GM12878 (cell line): ENCODE measurements at regions not wholly inside any gene's neighbourhood (a gene's known extent, or its start where the extent isn't known, plus 50 kb on each side); places are given as distances from the start of the nearest gene placed in this dataset.

Source experiments
- ATAC-seq: fragments of 200-7000 bp; cut with Tn5 transposase; 3 replicates; pipeline ENCODE4 v1.9.1; 2020; ENCODE audit warnings: mild to moderate bottlenecking, moderate library complexity
- BruUV-seq: library from RNA; stranded (reverse); fragments of 400-500 nt; replicated peaks from 2 replicates; lab custom pipeline; 2021; lab: Mats Ljungman, UMichigan
- CTCF ChIA-PET: fragments of 300-600 bp; sonication (Branson Sonifier 250); formaldehyde crosslinking; extraction: SDS; loops from one replicate; lab custom pipeline; 2021; ENCODE audit warnings: inconsistent platforms; lab: Yijun Ruan, JAX
- POLR2A ChIA-PET: fragments of 350-600 bp; formaldehyde crosslinking; extraction: SDS; loops from one replicate; lab custom pipeline; 2021; ENCODE audit warnings: inconsistent platforms; lab: Charles Lee
- RAD21 ChIA-PET: fragments of 300-600 bp; sonication (Branson Sonifier 250); formaldehyde crosslinking; loops from one replicate; lab custom pipeline; 2023; ENCODE audit warnings: antibody characterized with exemption; ENCODE audit not compliant: unreplicated experiment; lab: Charles Lee
- SMC1A ChIA-PET: fragments of 300-600 bp; sonication (Branson Sonifier 250); formaldehyde crosslinking; loops from one replicate; lab custom pipeline; 2023; ENCODE audit not compliant: unreplicated experiment, uncharacterized antibody; lab: Charles Lee
- DNase-seq: peaks from one replicate; pipeline ENCODE4 v3.0.0-alpha.2; 2011; ENCODE audit warnings: low read depth, low spot score
- FAIRE-seq: peaks from 3 replicates; lab custom pipeline; 2011; peaks lifted over from hg19 to GRCh38; lab: Jason Lieb, UNC
- H2AFZ ChIP-seq: 2 replicates; pipeline ENCODE4 v1.6.0; 2011; ENCODE audit warnings: low read depth, low read length, control low read depth; ENCODE audit not compliant: control insufficient read depth
- H3K27ac ChIP-seq: 2 replicates; pipeline ENCODE4 v1.5.1; 2011; ENCODE audit warnings: control low read depth; ENCODE audit not compliant: control insufficient read depth, insufficient read depth
- H3K27me3 ChIP-seq, 2 experiments: replicated peaks in 1 of 2; 2 replicates each; pipeline versions ENCODE4 v1.6.0 to v1.6.1; 2011; ENCODE audit warnings: low read length in 1 of 2; ENCODE audit not compliant: control insufficient read depth in 2 of 2, insufficient read depth in 2 of 2
- H3K36me3 ChIP-seq, 2 experiments: 2 replicates each; pipeline ENCODE4 v1.5.1; 2011; ENCODE audit warnings: low read length in 1 of 2; ENCODE audit not compliant: control insufficient read depth in 2 of 2, insufficient read depth in 2 of 2
- H3K4me1 ChIP-seq: 2 replicates; pipeline ENCODE4 v1.6.1; 2011; ENCODE audit warnings: mild to moderate bottlenecking, low read length, moderate library complexity, mixed read lengths; ENCODE audit not compliant: control insufficient read depth, insufficient read depth
- H3K4me2 ChIP-seq: 2 replicates; pipeline ENCODE4 v1.6.0; 2011; ENCODE audit warnings: control low read depth; ENCODE audit not compliant: control insufficient read depth, insufficient read depth
- H3K4me3 ChIP-seq: fragments of 200-600 bp; sonication (generic); 2 replicates; pipeline ENCODE4 v1.5.1; 2016
- H3K79me2 ChIP-seq: 2 replicates; pipeline ENCODE4 v1.6.0; 2011; ENCODE audit warnings: low read length; ENCODE audit not compliant: control insufficient read depth, insufficient read depth
- H3K9ac ChIP-seq: 2 replicates; pipeline ENCODE4 v1.8.0; 2011; ENCODE audit warnings: low read length, control low read depth, mixed read lengths; ENCODE audit not compliant: control insufficient read depth, insufficient read depth
- H3K9me3 ChIP-seq: replicated peaks from 3 replicates; pipeline ENCODE4 v1.5.1; 2011; ENCODE audit warnings: mild to moderate bottlenecking, low read length; ENCODE audit not compliant: control insufficient read depth, insufficient read depth
- H4K20me1 ChIP-seq: 2 replicates; pipeline ENCODE4 v1.6.0; 2011; ENCODE audit not compliant: control insufficient read depth, insufficient read depth
- CBFB ChIP-seq: IDR thresholded peaks from 2 replicates; pipeline ENCODE4 v1.6.1; 2016; ENCODE audit warnings: antibody characterized with exemption, low read depth
- CBX3 ChIP-seq: fragments of 200-600 bp; sonication (generic); IDR thresholded peaks from 2 replicates; pipeline ENCODE4 v1.6.1; 2016; ENCODE audit warnings: low read depth, borderline replicate concordance
- CHD4 ChIP-seq: fragments of 200-600 bp; sonication (generic); IDR thresholded peaks from 2 replicates; pipeline ENCODE4 v1.6.1; 2016; ENCODE audit warnings: mild to moderate bottlenecking
- FOXK2 ChIP-seq: fragments of 450-650 bp; IDR thresholded peaks from 2 replicates; pipeline ENCODE4 v1.6.1; 2017; ENCODE audit warnings: mild to moderate bottlenecking, moderate library complexity
- IRF4 ChIP-seq: IDR thresholded peaks from 2 replicates; pipeline ENCODE4 v1.6.1; 2011; ENCODE audit warnings: low read depth, low read length
- RFX5 ChIP-seq: IDR thresholded peaks from 2 replicates; pipeline ENCODE4 v1.6.1; 2011; ENCODE audit warnings: low read depth, low read length, improper control_type of control experiment
- SMC3 ChIP-seq: IDR thresholded peaks from 2 replicates; pipeline ENCODE4 v1.6.1; 2011; ENCODE audit warnings: low read length, improper control_type of control experiment, borderline replicate concordance
- SRF ChIP-seq, 2 experiments: IDR thresholded peaks; 2 replicates each; pipeline ENCODE4 v1.6.1; 2011; ENCODE audit warnings: low read depth in 2 of 2, low read length in 2 of 2, mild to moderate bottlenecking in 1 of 2, moderate library complexity in 1 of 2
- TAF1 ChIP-seq: IDR thresholded peaks from 2 replicates; pipeline ENCODE4 v1.6.1; 2011; ENCODE audit warnings: mild to moderate bottlenecking, low read depth, low read length, borderline replicate concordance
- TARDBP ChIP-seq: IDR thresholded peaks from 2 replicates; pipeline ENCODE4 v1.6.1; 2016; ENCODE audit warnings: borderline replicate concordance
- TBL1XR1 ChIP-seq: IDR thresholded peaks from 2 replicates; pipeline ENCODE4 v1.6.1; 2012; ENCODE audit warnings: low read depth, low read length, improper control_type of control experiment
- TCF3 ChIP-seq: IDR thresholded peaks from 2 replicates; pipeline ENCODE4 v1.6.1; 2012; ENCODE audit warnings: low read depth, mild to moderate bottlenecking, low read length, borderline replicate concordance; ENCODE audit not compliant: insufficient read depth
- ZBED1 ChIP-seq: IDR thresholded peaks from 2 replicates; pipeline ENCODE4 v1.6.1; 2016; ENCODE audit warnings: borderline replicate concordance
- ZNF274 ChIP-seq: IDR thresholded peaks from one replicate; pipeline ENCODE4 v1.8.0; 2011; ENCODE audit not compliant: insufficient read length, insufficient read depth
- ZZZ3 ChIP-seq: IDR thresholded peaks from 2 replicates; pipeline ENCODE4 v1.6.1; 2011; ENCODE audit warnings: low read depth; ENCODE audit not compliant: control insufficient read depth, insufficient read length
- WGBS: methylation state at CpG from one replicate; pipeline ENCODE4 v1.1.6; 2016; ENCODE audit warnings: low lambda C conversion rate; ENCODE audit not compliant: insufficient replicate concordance, insufficient coverage; ENCODE audit errors: missing lambda C conversion rate; 5-methylcytosine and 5-hydroxymethylcytosine counted together
- in situ Hi-C: fragments of 300-500 bp; cut with MboI; formaldehyde crosslinking; loops from 9 replicates; pipeline ENCODE4 v1.14.3; 2018; ENCODE audit warnings: mixed read lengths
- intact Hi-C: fragments of 100-400 bp; cut with micrococcal nuclease; formaldehyde crosslinking; loops from one replicate; pipeline ENCODE4 v1.14.2; 2022; ENCODE audit not compliant: unreplicated experiment
- TF ChIP-seq, protein P1 (sequence below): fragments of 450-650 bp; IDR thresholded peaks from 2 replicates; pipeline ENCODE4 v1.6.1; 2017; ENCODE audit warnings: mild to moderate bottlenecking
- TF ChIP-seq, protein P2 (sequence below): IDR thresholded peaks from 2 replicates; pipeline ENCODE4 v1.6.1; 2011; ENCODE audit warnings: borderline replicate concordance, low read depth, mild to moderate bottlenecking, moderate library complexity, low read length; ENCODE audit not compliant: insufficient read depth, poor library complexity, severe bottlenecking

- TF ChIP-seq ZZZ3, result no peak
- no peak for TF ChIP-seq CBFB
- TF ChIP-seq, protein P1, sequence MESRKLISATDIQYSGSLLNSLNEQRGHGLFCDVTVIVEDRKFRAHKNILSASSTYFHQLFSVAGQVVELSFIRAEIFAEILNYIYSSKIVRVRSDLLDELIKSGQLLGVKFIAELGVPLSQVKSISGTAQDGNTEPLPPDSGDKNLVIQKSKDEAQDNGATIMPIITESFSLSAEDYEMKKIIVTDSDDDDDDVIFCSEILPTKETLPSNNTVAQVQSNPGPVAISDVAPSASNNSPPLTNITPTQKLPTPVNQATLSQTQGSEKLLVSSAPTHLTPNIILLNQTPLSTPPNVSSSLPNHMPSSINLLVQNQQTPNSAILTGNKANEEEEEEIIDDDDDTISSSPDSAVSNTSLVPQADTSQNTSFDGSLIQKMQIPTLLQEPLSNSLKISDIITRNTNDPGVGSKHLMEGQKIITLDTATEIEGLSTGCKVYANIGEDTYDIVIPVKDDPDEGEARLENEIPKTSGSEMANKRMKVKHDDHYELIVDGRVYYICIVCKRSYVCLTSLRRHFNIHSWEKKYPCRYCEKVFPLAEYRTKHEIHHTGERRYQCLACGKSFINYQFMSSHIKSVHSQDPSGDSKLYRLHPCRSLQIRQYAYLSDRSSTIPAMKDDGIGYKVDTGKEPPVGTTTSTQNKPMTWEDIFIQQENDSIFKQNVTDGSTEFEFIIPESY, result no peak
- TF ChIP-seq SMC3, result no peak
- TF ChIP-seq FOXK2, result no peak
- TF ChIP-seq RFX5, result no peak
Observed at GRCh38 chr6:148001844-148002642, 340.6 kb upstream of the SASH1 start (continued).

DNA sequence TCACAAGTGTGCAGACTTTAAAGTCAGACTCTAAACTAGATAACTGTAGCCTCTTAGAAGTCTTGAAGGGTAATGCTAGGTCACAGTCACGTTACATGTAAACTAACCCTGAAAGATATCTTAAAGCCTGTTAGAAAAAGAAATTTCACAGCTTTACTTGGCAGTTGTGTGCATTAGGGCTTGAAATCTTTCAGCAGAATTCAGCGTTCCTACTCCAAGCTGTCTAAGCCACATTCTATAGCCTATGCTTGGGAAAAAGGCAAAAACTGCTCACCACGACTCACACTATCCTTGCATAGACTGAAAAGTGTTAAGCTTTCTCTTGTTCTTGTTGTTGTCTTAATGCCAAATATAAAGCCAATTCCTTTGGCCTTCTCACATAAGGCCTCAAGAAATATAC is 338.0 kb upstream of the SASH1 start:
- no peaks in the 10 kb centered on the region for H3K9me3 ChIP-seq
- SMC1A ChIA-PET, result no interaction called here
- no peak overlapping the region for H3K4me3 ChIP-seq
- POLR2A ChIA-PET, result no interaction called here
- no peak overlapping the region for H3K9ac ChIP-seq
- no peak for FAIRE-seq
- H3K36me3 ChIP-seq, result no peaks in the 10 kb centered on the region
- intact Hi-C loops, result no loop called here
- TF ChIP-seq TAF1 (no peak), CBX3 (no peak), CHD4 (no peak), ZNF274 (no peak), IRF4 (no peak), TCF3 (no peak), SRF (IDR thresholded peaks at IDR 0.05; ENCODE audit: low read depth in 2 of 2, low read length in 2 of 2) (no peak), TBL1XR1 (no peak), ZBED1 (no peak), FOXK2 (no peak), TARDBP (no peak)
- TF ChIP-seq, protein P2, sequence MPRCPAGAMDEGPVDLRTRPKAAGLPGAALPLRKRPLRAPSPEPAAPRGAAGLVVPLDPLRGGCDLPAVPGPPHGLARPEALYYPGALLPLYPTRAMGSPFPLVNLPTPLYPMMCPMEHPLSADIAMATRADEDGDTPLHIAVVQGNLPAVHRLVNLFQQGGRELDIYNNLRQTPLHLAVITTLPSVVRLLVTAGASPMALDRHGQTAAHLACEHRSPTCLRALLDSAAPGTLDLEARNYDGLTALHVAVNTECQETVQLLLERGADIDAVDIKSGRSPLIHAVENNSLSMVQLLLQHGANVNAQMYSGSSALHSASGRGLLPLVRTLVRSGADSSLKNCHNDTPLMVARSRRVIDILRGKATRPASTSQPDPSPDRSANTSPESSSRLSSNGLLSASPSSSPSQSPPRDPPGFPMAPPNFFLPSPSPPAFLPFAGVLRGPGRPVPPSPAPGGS, result no peak
- 10% methylated on average over 3 of the region's 3 CpGs for WGBS
- BruUV-seq, result no TSS peak
- CTCF ChIA-PET, result interaction anchor here (0.7 kb wide), 1 partner anchor 253 kb away, joined by 3 read pairs; no protein-coding TSS in a partner anchor
- H3K4me1 ChIP-seq, result no peaks in the 10 kb centered on the region
- H4K20me1 ChIP-seq, result no peaks in the 10 kb centered on the region
- in situ Hi-C loops, result no loop called here
- H3K27ac ChIP-seq, result no peak overlapping the region
- no peak for DNase-seq
- no peak for ATAC-seq
- no peak overlapping the region for H2AFZ ChIP-seq
- no peaks in the 10 kb centered on the region for H3K79me2 ChIP-seq
- H3K4me2 ChIP-seq, result no peak overlapping the region
- RAD21 ChIA-PET, result no interaction called here
- H3K27me3 ChIP-seq, result no peaks in the 10 kb centered on the region
